GM23338 (cell line): ENCODE measurements at regions not wholly inside any gene's neighbourhood (a gene's known extent, or its start where the extent isn't known, plus 50 kb on each side); places are given as distances from the start of the nearest gene placed in this dataset.

Experiments used
- CREB1 ChIP-seq: fragments of 250-450 bp; sonication (Bioruptor Pico); IDR thresholded peaks from 2 replicates; pipeline ENCODE4 v1.5.0; 2020; ENCODE audit warnings: low read depth, mild to moderate bottlenecking, moderate library complexity
- EZH2 ChIP-seq: fragments of 200-600 bp; sonication (generic); IDR thresholded peaks from one replicate; pipeline ENCODE4 v1.8.0; 2017; ENCODE audit warnings: antibody characterized with exemption, mild to moderate bottlenecking, low read depth; ENCODE audit not compliant: unreplicated experiment
- REST ChIP-seq: IDR thresholded peaks from one replicate; pipeline ENCODE4 v1.6.1; 2018; ENCODE audit warnings: antibody characterized with exemption; ENCODE audit not compliant: unreplicated experiment
- TF ChIP-seq, protein P1 (sequence below), 2 experiments: fragments of 200-600 bp in 1 of 2; sonication (generic) in 1 of 2; conservative IDR thresholded peaks; 2 replicates each; pipeline versions ENCODE4 v1.5.1 to v1.6.1; 2016 to 2017; ENCODE audit warnings: antibody characterized with exemption in 2 of 2, low read depth in 2 of 2, mild to moderate bottlenecking in 2 of 2, moderate library complexity in 1 of 2

DNA sequence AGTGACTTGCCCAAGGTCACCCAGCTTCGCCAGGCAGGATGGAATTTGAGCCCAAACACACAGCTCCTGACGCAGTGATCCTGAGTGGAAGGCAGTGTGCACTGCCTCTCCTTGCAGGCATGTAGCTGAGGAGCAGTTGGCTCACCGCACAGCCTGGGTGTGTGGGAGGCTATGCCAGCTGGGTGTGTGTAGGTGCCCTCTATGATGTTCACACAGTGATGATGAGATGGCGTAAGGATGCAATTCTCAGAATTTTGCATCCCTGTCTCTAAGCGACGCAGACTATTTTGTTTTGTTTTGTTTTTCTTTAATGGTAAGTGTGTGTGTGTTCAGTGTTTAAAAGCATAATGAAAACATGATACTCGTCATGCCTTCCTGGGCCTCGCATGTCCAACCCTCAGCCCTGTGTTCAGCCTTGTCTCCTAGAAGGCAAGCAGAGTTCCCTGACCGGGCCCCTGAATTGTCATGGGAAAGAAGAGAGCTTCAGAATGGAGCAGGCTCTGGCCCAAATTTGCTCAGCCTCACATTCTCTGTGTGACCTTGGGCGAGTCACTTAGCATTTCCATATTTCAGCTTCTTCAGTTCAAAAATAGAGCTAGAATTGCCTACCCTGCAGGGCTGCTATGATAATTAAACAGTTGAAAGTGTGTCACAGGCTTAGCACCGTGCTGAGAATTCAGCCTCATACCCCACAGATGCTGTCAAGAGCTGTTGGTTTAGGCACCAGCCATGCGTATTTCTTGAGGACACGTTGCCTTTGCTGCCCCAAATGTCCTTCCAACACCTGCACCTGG, 603.6 kb upstream of the RAB6C start:
- TF ChIP-seq, protein P1, sequence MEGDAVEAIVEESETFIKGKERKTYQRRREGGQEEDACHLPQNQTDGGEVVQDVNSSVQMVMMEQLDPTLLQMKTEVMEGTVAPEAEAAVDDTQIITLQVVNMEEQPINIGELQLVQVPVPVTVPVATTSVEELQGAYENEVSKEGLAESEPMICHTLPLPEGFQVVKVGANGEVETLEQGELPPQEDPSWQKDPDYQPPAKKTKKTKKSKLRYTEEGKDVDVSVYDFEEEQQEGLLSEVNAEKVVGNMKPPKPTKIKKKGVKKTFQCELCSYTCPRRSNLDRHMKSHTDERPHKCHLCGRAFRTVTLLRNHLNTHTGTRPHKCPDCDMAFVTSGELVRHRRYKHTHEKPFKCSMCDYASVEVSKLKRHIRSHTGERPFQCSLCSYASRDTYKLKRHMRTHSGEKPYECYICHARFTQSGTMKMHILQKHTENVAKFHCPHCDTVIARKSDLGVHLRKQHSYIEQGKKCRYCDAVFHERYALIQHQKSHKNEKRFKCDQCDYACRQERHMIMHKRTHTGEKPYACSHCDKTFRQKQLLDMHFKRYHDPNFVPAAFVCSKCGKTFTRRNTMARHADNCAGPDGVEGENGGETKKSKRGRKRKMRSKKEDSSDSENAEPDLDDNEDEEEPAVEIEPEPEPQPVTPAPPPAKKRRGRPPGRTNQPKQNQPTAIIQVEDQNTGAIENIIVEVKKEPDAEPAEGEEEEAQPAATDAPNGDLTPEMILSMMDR (conservative IDR thresholded peaks at IDR 0.05; ENCODE audit: low read depth in 2 of 2) = no peak
- TF ChIP-seq REST (no peak), CREB1 (CRISPR knock-in tag) (no peak), EZH2 (no peak)
